ENCODE measurements at regions not wholly inside any gene's neighbourhood (a gene's known extent, or its start where the extent isn't known, plus 50 kb on each side); places are given as distances from the start of the nearest gene placed in this dataset.

DNA sequence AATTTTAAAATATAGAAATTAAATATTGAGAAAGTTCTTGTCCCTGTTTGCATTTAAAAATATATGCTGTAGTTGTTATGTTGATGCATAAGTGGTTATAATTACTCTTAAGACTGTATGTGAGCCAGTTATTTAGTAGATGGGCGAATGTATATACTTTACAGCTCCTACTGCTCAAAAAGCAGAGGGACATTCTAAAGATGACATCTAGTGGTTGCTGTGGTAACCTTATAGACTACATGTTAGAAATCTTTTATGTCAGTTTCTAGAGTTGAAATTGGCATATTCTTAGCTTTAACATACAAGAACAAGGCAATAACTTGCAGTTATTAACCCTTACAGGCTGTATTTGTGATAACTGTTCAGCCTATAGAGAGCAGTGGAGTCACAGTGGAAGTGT is 160.5 kb downstream of the OLFM4 start:
- TF ChIP-seq CTCF (conservative IDR thresholded peaks at IDR 0.05 in 1 of 2, IDR thresholded peaks at IDR 0.05 in 1 of 2; ENCODE audit: extremely low read depth in 1 of 2, insufficient read depth in 1 of 2, low read depth in 1 of 2, low read length in 2 of 2) (peak in 1 of 2 donors; percentile 3), EZH2 (IDR thresholded peaks at IDR 0.05; ENCODE audit: borderline replicate concordance, low read length) (no peak)
